IMR-90 (cell line): ENCODE measurements at regions not wholly inside any gene's neighbourhood (a gene's known extent, or its start where the extent isn't known, plus 50 kb on each side); places are given as distances from the start of the nearest gene placed in this dataset.

Experiments
- ATAC-seq: fragments of 200-7000 bp; cut with Tn5 transposase; 2 replicates; pipeline ENCODE4 v1.9.1; 2020; ENCODE audit warnings: low read depth, mild to moderate bottlenecking, moderate library complexity
- BruUV-seq: library from RNA; stranded (reverse); fragments of 400-500 nt; replicated peaks from 2 replicates; lab custom pipeline; 2021; lab: Mats Ljungman, UMichigan
- CTCF ChIA-PET: fragments of 300-600 bp; formaldehyde crosslinking; extraction: SDS; loops from one replicate; lab custom pipeline; 2021; ENCODE audit warnings: antibody characterized with exemption; lab: Yijun Ruan, JAX
- POLR2A ChIA-PET: fragments of 300-600 bp; sonication (Branson Sonifier 250); formaldehyde crosslinking; loops from one replicate; lab custom pipeline; 2022; ENCODE audit warnings: antibody characterized with exemption; ENCODE audit not compliant: unreplicated experiment; lab: Charles Lee
- DNase-seq: peaks from one replicate; pipeline ENCODE4 v3.0.0; 2013
- H2AFZ ChIP-seq: replicated peaks from 2 replicates; pipeline ENCODE3; 2013; ENCODE audit warnings: low read length, mild to moderate bottlenecking; ENCODE audit not compliant: poor library complexity
- H2AK5ac ChIP-seq: 2 replicates; pipeline ENCODE4 v1.6.1; 2013; ENCODE audit warnings: low read depth, low read length, inconsistent platforms
- H2AK9ac ChIP-seq: replicated peaks from 2 replicates; pipeline ENCODE3; 2013; ENCODE audit warnings: mild to moderate bottlenecking, low read depth, low read length, moderate library complexity; ENCODE audit not compliant: poor library complexity
- H2BK120ac ChIP-seq: 2 replicates; pipeline ENCODE4 v1.6.1; 2013; ENCODE audit warnings: low read depth, low read length, inconsistent platforms
- H2BK15ac ChIP-seq: 3 replicates; pipeline ENCODE4 v1.6.1; 2013; ENCODE audit warnings: low read depth, low read length, inconsistent platforms
- H2BK20ac ChIP-seq: 2 replicates; pipeline ENCODE4 v1.6.1; 2013; ENCODE audit warnings: low read depth, mild to moderate bottlenecking, inconsistent platforms, low read length, moderate library complexity
- H2BK5ac ChIP-seq: 2 replicates; pipeline ENCODE4 v1.6.1; 2013; ENCODE audit warnings: mild to moderate bottlenecking, low read depth, low read length, inconsistent platforms; ENCODE audit not compliant: poor library complexity, severe bottlenecking
- H3K14ac ChIP-seq: replicated peaks from 2 replicates; pipeline ENCODE4 v1.6.1; 2013; ENCODE audit warnings: low read depth, low read length, inconsistent platforms
- H3K18ac ChIP-seq: 2 replicates; pipeline ENCODE4 v1.6.1; 2013; ENCODE audit warnings: low read depth, low read length, control low read depth
- H3K23ac ChIP-seq: 2 replicates; pipeline ENCODE4 v1.6.1; 2013; ENCODE audit warnings: low read depth, low read length, inconsistent platforms
- H3K27ac ChIP-seq: 2 replicates; pipeline ENCODE4 v1.5.1; 2013; ENCODE audit warnings: mild to moderate bottlenecking, control low read depth, low read length; ENCODE audit not compliant: insufficient read depth
- H3K27me3 ChIP-seq: 2 replicates; pipeline ENCODE4 v1.6.1; 2013; ENCODE audit warnings: low read length; ENCODE audit not compliant: control insufficient read depth, insufficient read depth
- H3K36me3 ChIP-seq: 2 replicates; pipeline ENCODE4 v1.6.1; 2013; ENCODE audit warnings: low read length, mixed read lengths; ENCODE audit not compliant: control insufficient read depth, insufficient read depth
- H3K4ac ChIP-seq: 2 replicates; pipeline ENCODE4 v1.6.1; 2013; ENCODE audit warnings: low read depth, low read length, inconsistent platforms
- H3K4me1 ChIP-seq: 2 replicates; pipeline ENCODE4 v1.6.1; 2013; ENCODE audit warnings: low read length, mixed read lengths; ENCODE audit not compliant: control insufficient read depth, insufficient read depth
- H3K4me2 ChIP-seq: 2 replicates; pipeline ENCODE4 v1.6.1; 2013; ENCODE audit warnings: low read depth, mild to moderate bottlenecking, control low read depth, low read length, moderate library complexity
- H3K4me3 ChIP-seq: 2 replicates; pipeline ENCODE4 v1.5.1; 2013; ENCODE audit warnings: low read depth, mild to moderate bottlenecking, control low read depth, low read length, moderate library complexity; ENCODE audit not compliant: insufficient read depth
- H3K56ac ChIP-seq: 2 replicates; pipeline ENCODE4 v1.6.1; 2013; ENCODE audit warnings: low read length, inconsistent platforms; ENCODE audit not compliant: insufficient read depth; ENCODE audit errors: extremely low read depth
- H3K79me1 ChIP-seq, 2 experiments: 2 replicates each; pipeline ENCODE4 v1.6.1; 2013; ENCODE audit warnings: low read length in 2 of 2, inconsistent platforms in 1 of 2, low read depth in 1 of 2
- H3K9ac ChIP-seq: 2 replicates; pipeline ENCODE4 v1.6.1; 2013; ENCODE audit warnings: low read depth, low read length, control low read depth
- H3K9me1 ChIP-seq: 2 replicates; pipeline ENCODE4 v1.6.1; 2013; ENCODE audit warnings: low read length, inconsistent platforms; ENCODE audit not compliant: insufficient read depth
- H3K9me3 ChIP-seq: 2 replicates; pipeline ENCODE4 v1.6.1; 2013; ENCODE audit warnings: low read length; ENCODE audit not compliant: control insufficient read depth, insufficient read depth
- H4K20me1 ChIP-seq: 2 replicates; pipeline ENCODE4 v1.6.1; 2013; ENCODE audit warnings: low read length, inconsistent platforms; ENCODE audit not compliant: insufficient read depth
- H4K5ac ChIP-seq: 2 replicates; pipeline ENCODE4 v1.6.1; 2013; ENCODE audit warnings: mild to moderate bottlenecking, low read depth, low read length, control low read depth
- H4K8ac ChIP-seq, 2 experiments: 2 replicates each; pipeline ENCODE4 v1.6.1; 2013; ENCODE audit warnings: low read depth in 2 of 2, low read length in 2 of 2, control low read depth in 1 of 2, inconsistent platforms in 1 of 2
- H4K91ac ChIP-seq: 2 replicates; pipeline ENCODE4 v1.6.1; 2013; ENCODE audit warnings: low read depth, low read length, inconsistent platforms; ENCODE audit not compliant: insufficient read depth
- BHLHE40 ChIP-seq: fragments of 150-350 bp; IDR thresholded peaks from 2 replicates; pipeline ENCODE4 v1.6.1; 2016; ENCODE audit warnings: mild to moderate bottlenecking, low read depth, low read length
- FOS ChIP-seq: fragments of 150-350 bp; IDR thresholded peaks from 2 replicates; pipeline ENCODE4 v1.6.1; 2016; ENCODE audit warnings: low read depth, low read length
- MAZ ChIP-seq: IDR thresholded peaks from 2 replicates; pipeline ENCODE4 v1.6.1; 2012; ENCODE audit warnings: low read depth, mild to moderate bottlenecking, low read length, improper control_type of control experiment, moderate library complexity, borderline replicate concordance
- MXI1 ChIP-seq: IDR thresholded peaks from 2 replicates; pipeline ENCODE4 v1.6.1; 2012; ENCODE audit warnings: low read depth, mild to moderate bottlenecking, low read length, moderate library complexity, borderline replicate concordance
- POLR2A ChIP-seq: IDR thresholded peaks from 2 replicates; pipeline ENCODE4 v1.6.1; 2012; ENCODE audit warnings: mild to moderate bottlenecking, low read depth, low read length
- RCOR1 ChIP-seq: IDR thresholded peaks from 2 replicates; pipeline ENCODE4 v1.6.1; 2012; ENCODE audit warnings: mild to moderate bottlenecking, low read length, improper control_type of control experiment; ENCODE audit not compliant: insufficient replicate concordance
- RFX5 ChIP-seq: IDR thresholded peaks from 2 replicates; pipeline ENCODE4 v1.8.0; 2012; ENCODE audit warnings: low read depth, mild to moderate bottlenecking, low read length, moderate library complexity
- WGBS, 2 experiments: methylation state at CpG; one replicate each; pipeline versions ENCODE4 v1.1.5 to v1.1.7; 2013; ENCODE audit warnings: missing lambda C conversion rate in 2 of 2; ENCODE audit not compliant: insufficient read length in 1 of 2; ENCODE audit errors: extremely low coverage in 2 of 2; 5-methylcytosine and 5-hydroxymethylcytosine counted together
- dilution Hi-C: fragments of 300-500 bp; cut with HindIII; formaldehyde crosslinking; loops from one replicate; pipeline ENCODE4 v1.14.3; 2018; ENCODE audit warnings: low sequenced_read_pairs; ENCODE audit not compliant: unreplicated experiment
- in situ Hi-C: fragments of 300-500 bp; cut with MboI; formaldehyde crosslinking; loops from 3 replicates; pipeline ENCODE4 v1.14.3; 2019; ENCODE audit warnings: low sequenced_read_pairs, inconsistent platforms, mixed read lengths
- intact Hi-C: fragments of 100-400 bp; cut with micrococcal nuclease; formaldehyde crosslinking; loops from 2 replicates; pipeline ENCODE4 v1.10.0; 2022
- TF ChIP-seq, protein P1 (sequence below): conservative IDR thresholded peaks from 2 replicates; pipeline ENCODE4 v1.5.1; 2012; ENCODE audit warnings: mild to moderate bottlenecking, low read depth, low read length, improper control_type of control experiment
- TF ChIP-seq, protein P2 (sequence below): fragments of 150-350 bp; IDR thresholded peaks from 2 replicates; pipeline ENCODE4 v1.6.1; 2016; ENCODE audit warnings: low read depth, mild to moderate bottlenecking, low read length, moderate library complexity, borderline replicate concordance
- TF ChIP-seq, protein P3 (sequence below): fragments of 150-350 bp; IDR thresholded peaks from 2 replicates; pipeline ENCODE4 v1.6.1; 2017; ENCODE audit warnings: mild to moderate bottlenecking, antibody characterized with exemption, low read length, low read depth

DNA sequence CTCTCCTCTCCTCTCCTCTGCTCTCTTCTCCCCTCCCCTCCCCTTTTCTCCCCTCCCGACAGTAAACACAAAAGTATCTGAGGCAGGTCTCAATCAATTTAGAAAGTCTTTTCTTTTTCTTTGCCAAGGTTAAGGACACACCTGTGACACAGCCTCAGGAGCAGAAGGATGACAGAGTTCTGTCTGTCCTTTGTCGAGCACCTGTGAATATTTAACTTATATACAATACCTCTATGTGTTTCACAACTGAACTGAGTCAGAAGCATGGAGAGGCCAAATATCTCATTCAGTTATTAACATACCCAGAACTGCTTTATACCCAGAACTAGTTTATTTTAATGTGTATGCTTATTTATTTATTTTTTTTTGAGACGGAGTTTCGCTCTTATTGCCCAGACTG, 81.1 kb upstream of the ROBO1 start:
- no peak overlapping the region for H4K91ac ChIP-seq
- intact Hi-C loops (no loop called here), in situ Hi-C loops (no loop called here), dilution Hi-C loops (no loop called here)
- no peak overlapping the region for H2BK120ac ChIP-seq
- H4K20me1 ChIP-seq, result no peaks in the 10 kb centered on the region
- H3K4ac ChIP-seq, result no peak overlapping the region
- no peak overlapping the region for H3K4me2 ChIP-seq
- H3K36me3 ChIP-seq, result no peaks in the 10 kb centered on the region
- H3K9me3 ChIP-seq, result 0 out of 2 replicates have a peak, but pooled peaks cover 2% of the 10 kb centered on the region
- no peak overlapping the region for H3K14ac ChIP-seq
- BruUV-seq, result no TSS peak
- no peak overlapping the region for H2BK15ac ChIP-seq
- no peak overlapping the region for H2AK5ac ChIP-seq
- ATAC-seq (no peak), DNase-seq (no peak)
- H2BK20ac ChIP-seq, result no peak overlapping the region
- no peak overlapping the region for H2AFZ ChIP-seq
- no peak overlapping the region for H3K4me3 ChIP-seq
- H3K79me1 ChIP-seq, result no peaks in the 10 kb centered on the region
- no peak overlapping the region for H2AK9ac ChIP-seq
- POLR2A ChIA-PET, result no interaction called here
- no peak overlapping the region for H3K9ac ChIP-seq
- no peak overlapping the region for H3K56ac ChIP-seq
- H3K4me1 ChIP-seq, result no peaks in the 10 kb centered on the region
- no peak for TF ChIP-seq FOS
- no peak for TF ChIP-seq RCOR1
- TF ChIP-seq BHLHE40, result no peak
- TF ChIP-seq POLR2A, result no peak
- TF ChIP-seq RFX5, result no peak
- TF ChIP-seq MAZ, result no peak
- TF ChIP-seq MXI1, result no peak
- TF ChIP-seq, protein P1, sequence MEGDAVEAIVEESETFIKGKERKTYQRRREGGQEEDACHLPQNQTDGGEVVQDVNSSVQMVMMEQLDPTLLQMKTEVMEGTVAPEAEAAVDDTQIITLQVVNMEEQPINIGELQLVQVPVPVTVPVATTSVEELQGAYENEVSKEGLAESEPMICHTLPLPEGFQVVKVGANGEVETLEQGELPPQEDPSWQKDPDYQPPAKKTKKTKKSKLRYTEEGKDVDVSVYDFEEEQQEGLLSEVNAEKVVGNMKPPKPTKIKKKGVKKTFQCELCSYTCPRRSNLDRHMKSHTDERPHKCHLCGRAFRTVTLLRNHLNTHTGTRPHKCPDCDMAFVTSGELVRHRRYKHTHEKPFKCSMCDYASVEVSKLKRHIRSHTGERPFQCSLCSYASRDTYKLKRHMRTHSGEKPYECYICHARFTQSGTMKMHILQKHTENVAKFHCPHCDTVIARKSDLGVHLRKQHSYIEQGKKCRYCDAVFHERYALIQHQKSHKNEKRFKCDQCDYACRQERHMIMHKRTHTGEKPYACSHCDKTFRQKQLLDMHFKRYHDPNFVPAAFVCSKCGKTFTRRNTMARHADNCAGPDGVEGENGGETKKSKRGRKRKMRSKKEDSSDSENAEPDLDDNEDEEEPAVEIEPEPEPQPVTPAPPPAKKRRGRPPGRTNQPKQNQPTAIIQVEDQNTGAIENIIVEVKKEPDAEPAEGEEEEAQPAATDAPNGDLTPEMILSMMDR, result no peak
- TF ChIP-seq, protein P2, sequence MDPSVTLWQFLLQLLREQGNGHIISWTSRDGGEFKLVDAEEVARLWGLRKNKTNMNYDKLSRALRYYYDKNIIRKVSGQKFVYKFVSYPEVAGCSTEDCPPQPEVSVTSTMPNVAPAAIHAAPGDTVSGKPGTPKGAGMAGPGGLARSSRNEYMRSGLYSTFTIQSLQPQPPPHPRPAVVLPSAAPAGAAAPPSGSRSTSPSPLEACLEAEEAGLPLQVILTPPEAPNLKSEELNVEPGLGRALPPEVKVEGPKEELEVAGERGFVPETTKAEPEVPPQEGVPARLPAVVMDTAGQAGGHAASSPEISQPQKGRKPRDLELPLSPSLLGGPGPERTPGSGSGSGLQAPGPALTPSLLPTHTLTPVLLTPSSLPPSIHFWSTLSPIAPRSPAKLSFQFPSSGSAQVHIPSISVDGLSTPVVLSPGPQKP, result no peak
- TF ChIP-seq, protein P3, sequence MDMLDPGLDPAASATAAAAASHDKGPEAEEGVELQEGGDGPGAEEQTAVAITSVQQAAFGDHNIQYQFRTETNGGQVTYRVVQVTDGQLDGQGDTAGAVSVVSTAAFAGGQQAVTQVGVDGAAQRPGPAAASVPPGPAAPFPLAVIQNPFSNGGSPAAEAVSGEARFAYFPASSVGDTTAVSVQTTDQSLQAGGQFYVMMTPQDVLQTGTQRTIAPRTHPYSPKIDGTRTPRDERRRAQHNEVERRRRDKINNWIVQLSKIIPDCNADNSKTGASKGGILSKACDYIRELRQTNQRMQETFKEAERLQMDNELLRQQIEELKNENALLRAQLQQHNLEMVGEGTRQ, result no peak
- H4K5ac ChIP-seq, result no peak overlapping the region
- H2BK5ac ChIP-seq, result no peak overlapping the region
- no peak overlapping the region for H3K23ac ChIP-seq
- no CpG with 5 or more reads among the region's 4 CpGs for WGBS, 2 experiments
- no peak overlapping the region for H4K8ac ChIP-seq
- no peak overlapping the region for H3K27ac ChIP-seq
- H3K18ac ChIP-seq, result no peak overlapping the region
- CTCF ChIA-PET, result no interaction called here
- H3K27me3 ChIP-seq, result no peaks in the 10 kb centered on the region
- H3K9me1 ChIP-seq, result no peaks in the 10 kb centered on the region
